CD4-positive, alpha-beta T cell (primary cell): ENCODE measurements at regions not wholly inside any gene's neighbourhood (a gene's known extent, or its start where the extent isn't known, plus 50 kb on each side); places are given as distances from the start of the nearest gene placed in this dataset.

Experiments used
- ATAC-seq: fragments of 200-7000 bp; cut with Tn5 transposase; one replicate; pipeline ENCODE4 v1.10.0; 2022; ENCODE audit warnings: mild to moderate bottlenecking; ENCODE audit not compliant: poor library complexity
- CTCF ChIA-PET: fragments of 350-600 bp; sonication (Branson Sonifier 250); formaldehyde crosslinking; loops from one replicate; lab custom pipeline; 2021; ENCODE audit warnings: antibody characterized with exemption, inconsistent platforms; lab: Charles Lee
- POLR2A ChIA-PET: fragments of 350-600 bp; sonication (Branson Sonifier 250); formaldehyde crosslinking; loops from one replicate; lab custom pipeline; 2021; ENCODE audit warnings: antibody characterized with exemption, inconsistent platforms; lab: Charles Lee
- DNase-seq, 14 experiments: peaks; one replicate each; pipeline ENCODE4 v3.0.0-alpha.2; 2013 to 2020; ENCODE audit warnings: mixed read lengths in 2 of 14
- H3K27ac ChIP-seq, 2 donors: one replicate each; pipeline versions ENCODE4 v1.5.1 to v1.7.0; 2013; ENCODE audit warnings: low read length in 2 of 2, low read depth in 1 of 2, mild to moderate bottlenecking in 1 of 2
- H3K27me3 ChIP-seq, 2 experiments: 1 replicate in 1 of 2; 2 replicates in 1 of 2; pipeline versions ENCODE4 v1.6.1 to v1.7.0; 2013; ENCODE audit warnings: low read length in 2 of 2, control low read depth in 1 of 2, mild to moderate bottlenecking in 1 of 2, moderate library complexity in 1 of 2; ENCODE audit not compliant: insufficient read depth in 2 of 2, control insufficient read depth in 1 of 2
- H3K36me3 ChIP-seq: one replicate; pipeline ENCODE4 v1.6.1; 2013; ENCODE audit warnings: low read length, control low read depth; ENCODE audit not compliant: insufficient read depth
- H3K4me1 ChIP-seq: one replicate; pipeline ENCODE4 v1.6.1; 2013; ENCODE audit warnings: low read length, control low read depth; ENCODE audit not compliant: insufficient read depth
- H3K4me3 ChIP-seq: one replicate; pipeline ENCODE4 v1.5.1; 2013; ENCODE audit warnings: mild to moderate bottlenecking, low read length, moderate library complexity
- H3K9me3 ChIP-seq, 2 experiments: 1 replicate in 1 of 2; 2 replicates in 1 of 2; pipeline versions ENCODE4 v1.6.1 to v1.7.0; 2013; ENCODE audit warnings: low read length in 2 of 2, mild to moderate bottlenecking in 2 of 2, control low read depth in 1 of 2, moderate library complexity in 1 of 2; ENCODE audit not compliant: control insufficient read depth in 1 of 2, insufficient read depth in 1 of 2
- H3K27ac Mint-ChIP-seq: one replicate; pipeline ENCODE4 v1.8.0; 2020; ENCODE audit warnings: mixed read lengths
- H3K27me3 Mint-ChIP-seq: one replicate; pipeline ENCODE4 v1.8.0; 2021; ENCODE audit warnings: mixed read lengths
- H3K36me3 Mint-ChIP-seq: one replicate; pipeline ENCODE4 v1.8.0; 2021; ENCODE audit warnings: low read depth, mixed read lengths
- H3K4me1 Mint-ChIP-seq: one replicate; pipeline ENCODE4 v1.8.0; 2021; ENCODE audit warnings: low read depth, mixed read lengths
- H3K4me3 Mint-ChIP-seq: one replicate; pipeline ENCODE4 v1.8.0; 2020; ENCODE audit warnings: mild to moderate bottlenecking, mixed read lengths
- H3K9me3 Mint-ChIP-seq: one replicate; pipeline ENCODE4 v1.8.0; 2020; ENCODE audit warnings: mixed read lengths
- intact Hi-C, 2 experiments: fragments of 100-400 bp; cut with DNase I in 1 of 2; cut with micrococcal nuclease in 1 of 2; formaldehyde crosslinking; loops; one replicate each; pipeline versions ENCODE4 v1.15.1 to v1.9.0; 2023 to 2025; cut with DNase I, micrococcal nuclease
- TF ChIP-seq, protein P1 (sequence below): fragments of 200-600 bp; IDR thresholded peaks from one replicate; pipeline ENCODE4 v1.8.0; 2022; ENCODE audit warnings: antibody characterized with exemption, mild to moderate bottlenecking

DNA sequence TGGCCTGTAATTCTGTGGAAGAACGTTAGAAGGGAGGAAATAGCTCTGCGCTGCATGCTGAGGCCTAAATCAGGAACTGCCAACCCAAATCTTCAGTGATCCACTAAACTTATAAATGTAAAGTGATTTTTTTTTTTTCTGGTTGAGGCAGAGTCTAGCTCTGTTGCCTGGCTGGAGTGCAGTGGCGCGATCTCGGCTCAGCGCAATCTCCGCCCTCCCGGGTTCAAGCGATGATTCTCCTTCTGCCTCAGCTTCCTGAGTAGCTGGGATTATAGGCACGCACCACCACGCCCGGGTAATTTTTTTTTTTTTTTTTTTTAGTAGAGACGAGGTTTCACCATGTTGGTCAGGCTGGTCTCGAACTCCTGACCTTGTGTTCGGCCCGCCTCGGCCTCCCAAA is 717.4 kb upstream of the FAM174A start:
- no peaks in the 10 kb centered on the region for H3K4me1 ChIP-seq
- POLR2A ChIA-PET, result no interaction called here

DNA sequence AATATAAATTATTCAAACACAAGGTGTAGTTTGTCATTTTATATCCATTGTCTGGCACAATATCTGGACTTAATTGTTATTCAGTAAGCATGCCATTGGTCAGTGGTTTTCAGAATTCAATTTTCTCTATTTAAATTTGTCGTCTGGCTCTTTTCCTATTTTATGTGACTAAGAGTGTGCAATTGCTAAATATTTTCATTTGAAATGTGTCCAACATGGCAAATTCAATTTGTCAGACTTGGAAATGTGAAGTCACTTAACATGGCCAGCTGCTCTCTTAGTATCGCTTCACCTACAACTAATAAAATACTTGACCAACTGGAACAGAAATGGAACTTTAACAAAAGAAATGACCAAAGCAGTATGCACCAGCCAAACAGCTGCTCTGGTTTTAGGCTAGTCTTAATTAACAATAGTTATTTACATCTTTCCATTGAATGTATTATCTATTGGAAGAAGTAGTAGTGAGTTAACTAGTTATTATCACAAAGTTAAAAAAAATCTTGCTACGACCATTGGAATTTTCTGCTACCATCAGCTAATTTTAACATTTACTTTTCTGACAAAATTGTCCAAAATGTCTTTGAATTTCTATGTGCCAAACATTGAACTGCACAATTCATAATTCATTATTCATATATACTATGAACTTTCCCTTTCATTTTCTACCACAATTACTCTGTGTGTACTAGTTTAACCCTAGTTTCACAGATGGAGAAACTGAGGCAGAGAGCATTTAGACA is 720.7 kb upstream of the FAM174A start:
- Mint-ChIP-seq H3K4me1 (no peaks in the 10 kb centered on the region), H3K27ac (no peak overlapping the region), H3K9me3 (peaks cover 7% of the 10 kb centered on the region), H3K4me3 (no peak overlapping the region), H3K27me3 (no peaks in the 10 kb centered on the region), H3K36me3 (no peaks in the 10 kb centered on the region)
- DNase-seq (no peak), ATAC-seq (no peak)
- Histone ChIP-seq H3K4me1 (no peaks in the 10 kb centered on the region), H3K9me3 (peaks cover 0 to 5% of the 10 kb centered on the region in 2 experiments), H3K36me3 (no peaks in the 10 kb centered on the region), H3K27ac (no peak overlapping the region), H3K27me3 (no peaks in the 10 kb centered on the region), H3K4me3 (no peak overlapping the region)
- intact Hi-C loops, result no loop called here
- TF ChIP-seq, protein P1, sequence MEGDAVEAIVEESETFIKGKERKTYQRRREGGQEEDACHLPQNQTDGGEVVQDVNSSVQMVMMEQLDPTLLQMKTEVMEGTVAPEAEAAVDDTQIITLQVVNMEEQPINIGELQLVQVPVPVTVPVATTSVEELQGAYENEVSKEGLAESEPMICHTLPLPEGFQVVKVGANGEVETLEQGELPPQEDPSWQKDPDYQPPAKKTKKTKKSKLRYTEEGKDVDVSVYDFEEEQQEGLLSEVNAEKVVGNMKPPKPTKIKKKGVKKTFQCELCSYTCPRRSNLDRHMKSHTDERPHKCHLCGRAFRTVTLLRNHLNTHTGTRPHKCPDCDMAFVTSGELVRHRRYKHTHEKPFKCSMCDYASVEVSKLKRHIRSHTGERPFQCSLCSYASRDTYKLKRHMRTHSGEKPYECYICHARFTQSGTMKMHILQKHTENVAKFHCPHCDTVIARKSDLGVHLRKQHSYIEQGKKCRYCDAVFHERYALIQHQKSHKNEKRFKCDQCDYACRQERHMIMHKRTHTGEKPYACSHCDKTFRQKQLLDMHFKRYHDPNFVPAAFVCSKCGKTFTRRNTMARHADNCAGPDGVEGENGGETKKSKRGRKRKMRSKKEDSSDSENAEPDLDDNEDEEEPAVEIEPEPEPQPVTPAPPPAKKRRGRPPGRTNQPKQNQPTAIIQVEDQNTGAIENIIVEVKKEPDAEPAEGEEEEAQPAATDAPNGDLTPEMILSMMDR, result no peak
- ChIA-PET POLR2A (no interaction called here), CTCF (interaction anchor here (0.6 kb wide), 1 partner anchor 18 kb away, joined by 3 read pairs; no protein-coding TSS in a partner anchor)

More for the DNA sequence above, 717.4 kb upstream of the FAM174A start:
- Mint-ChIP-seq H3K36me3 (no peaks in the 10 kb centered on the region), H3K27me3 (no peaks in the 10 kb centered on the region), H3K9me3 (peaks cover 7% of the 10 kb centered on the region), H3K4me1 (no peaks in the 10 kb centered on the region), H3K27ac (no peak overlapping the region), H3K4me3 (no peak overlapping the region)
- CTCF ChIA-PET, result no interaction called here
- Histone ChIP-seq H3K27ac (no peak overlapping the region), H3K9me3 (peaks cover 0 to 5% of the 10 kb centered on the region in 2 experiments), H3K27me3 (no peaks in the 10 kb centered on the region), H3K4me3 (no peak overlapping the region), H3K36me3 (no peaks in the 10 kb centered on the region)
- TF ChIP-seq, protein P1, result no peak
- intact Hi-C loops, result no loop called here
- ATAC-seq, result no peak
- DNase-seq, result no peak

DNA sequence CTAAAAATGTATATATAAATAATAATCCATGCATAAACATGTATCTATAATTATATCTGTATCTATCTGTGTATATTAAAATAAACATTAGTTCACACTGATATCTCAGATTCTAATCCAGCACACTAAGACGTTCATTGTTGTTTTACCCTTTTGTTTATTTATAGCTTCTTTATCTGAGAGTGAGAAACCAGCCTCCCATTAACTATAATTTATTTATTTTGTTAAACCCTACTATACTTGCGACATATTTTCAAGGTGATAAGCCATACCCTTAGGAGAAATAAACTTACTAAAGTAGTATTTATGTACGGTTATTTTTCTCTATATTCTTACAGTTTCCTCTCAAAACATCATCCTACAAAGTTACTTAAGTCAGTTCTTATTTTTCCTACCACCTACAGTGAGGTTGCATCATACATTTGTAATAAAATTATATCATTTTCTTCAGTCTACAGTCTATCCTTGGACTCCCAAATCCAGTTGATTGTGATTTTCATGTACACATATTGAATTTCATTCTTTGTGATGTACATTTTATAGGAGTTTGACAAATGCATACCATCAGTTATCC is 726.4 kb upstream of the FAM174A start:
- intact Hi-C loops, result no loop called here
- no peaks in the 10 kb centered on the region for H3K4me1 Mint-ChIP-seq
- Histone ChIP-seq H3K4me3 (no peak overlapping the region), H3K36me3 (no peaks in the 10 kb centered on the region), H3K27me3 (no peaks in the 10 kb centered on the region), H3K4me1 (no peaks in the 10 kb centered on the region), H3K9me3 (no peaks in the 10 kb centered on the region), H3K27ac (no peak overlapping the region)
- no peak for DNase-seq
- TF ChIP-seq, protein P1, result no peak
- no peak for ATAC-seq
- H3K9me3 Mint-ChIP-seq, result no peaks in the 10 kb centered on the region
- no peaks in the 10 kb centered on the region for H3K36me3 Mint-ChIP-seq
- H3K4me3 Mint-ChIP-seq, result no peak overlapping the region
- CTCF ChIA-PET, result no interaction called here
- H3K27ac Mint-ChIP-seq, result no peak overlapping the region
- POLR2A ChIA-PET, result no interaction called here
- no peaks in the 10 kb centered on the region for H3K27me3 Mint-ChIP-seq
